ENCODE measurements at regions not wholly inside any gene's neighbourhood (a gene's known extent, or its start where the extent isn't known, plus 50 kb on each side); places are given as distances from the start of the nearest gene placed in this dataset.

DNA sequence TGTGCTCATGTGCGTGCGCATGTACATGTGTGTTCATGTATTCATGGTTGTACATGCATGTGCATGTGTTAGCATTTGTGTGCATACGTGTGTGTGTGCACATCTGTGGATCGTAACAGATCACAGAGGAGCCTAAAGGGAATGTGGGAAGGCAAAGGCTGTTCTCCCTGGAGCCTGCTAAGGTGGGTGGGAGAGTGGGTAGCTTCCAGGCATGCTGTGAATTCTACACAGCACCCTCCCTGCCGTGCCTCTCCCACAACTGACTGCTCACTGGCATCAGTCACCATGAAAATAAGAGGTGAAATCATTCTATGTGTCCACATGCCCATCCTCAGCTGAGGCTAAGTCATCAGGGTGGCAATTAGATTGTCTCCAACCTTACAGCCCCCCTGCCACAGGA, 600.9 kb downstream of the MID1IP1 start:
- CTCF ChIA-PET, result no interaction called here
- BruUV-seq (replicated peaks), result no TSS peak
- H3K27me3 Mint-ChIP-seq (ENCODE audit: unreplicated experiment), result peaks cover 54% of the 10 kb centered on the region
- intact Hi-C loops (cut with micrococcal nuclease; ENCODE audit: unreplicated experiment), result no loop called here
- no peaks in the 10 kb centered on the region for H3K4me1 Mint-ChIP-seq (ENCODE audit: low read depth, unreplicated experiment)
- no peak overlapping the region for H3K27ac Mint-ChIP-seq (ENCODE audit: unreplicated experiment)
- TF ChIP-seq, protein P1, sequence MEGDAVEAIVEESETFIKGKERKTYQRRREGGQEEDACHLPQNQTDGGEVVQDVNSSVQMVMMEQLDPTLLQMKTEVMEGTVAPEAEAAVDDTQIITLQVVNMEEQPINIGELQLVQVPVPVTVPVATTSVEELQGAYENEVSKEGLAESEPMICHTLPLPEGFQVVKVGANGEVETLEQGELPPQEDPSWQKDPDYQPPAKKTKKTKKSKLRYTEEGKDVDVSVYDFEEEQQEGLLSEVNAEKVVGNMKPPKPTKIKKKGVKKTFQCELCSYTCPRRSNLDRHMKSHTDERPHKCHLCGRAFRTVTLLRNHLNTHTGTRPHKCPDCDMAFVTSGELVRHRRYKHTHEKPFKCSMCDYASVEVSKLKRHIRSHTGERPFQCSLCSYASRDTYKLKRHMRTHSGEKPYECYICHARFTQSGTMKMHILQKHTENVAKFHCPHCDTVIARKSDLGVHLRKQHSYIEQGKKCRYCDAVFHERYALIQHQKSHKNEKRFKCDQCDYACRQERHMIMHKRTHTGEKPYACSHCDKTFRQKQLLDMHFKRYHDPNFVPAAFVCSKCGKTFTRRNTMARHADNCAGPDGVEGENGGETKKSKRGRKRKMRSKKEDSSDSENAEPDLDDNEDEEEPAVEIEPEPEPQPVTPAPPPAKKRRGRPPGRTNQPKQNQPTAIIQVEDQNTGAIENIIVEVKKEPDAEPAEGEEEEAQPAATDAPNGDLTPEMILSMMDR (IDR thresholded peaks at IDR 0.05; ENCODE audit: unreplicated experiment), result no peak
- no peak for DNase-seq
- no peaks in the 10 kb centered on the region for H3K36me3 Mint-ChIP-seq (ENCODE audit: insufficient read depth, unreplicated experiment)
- no peaks in the 10 kb centered on the region for H3K9me3 Mint-ChIP-seq (ENCODE audit: low read depth, unreplicated experiment)
- no peak overlapping the region for H3K4me3 Mint-ChIP-seq (ENCODE audit: low read depth, unreplicated experiment)

DNA sequence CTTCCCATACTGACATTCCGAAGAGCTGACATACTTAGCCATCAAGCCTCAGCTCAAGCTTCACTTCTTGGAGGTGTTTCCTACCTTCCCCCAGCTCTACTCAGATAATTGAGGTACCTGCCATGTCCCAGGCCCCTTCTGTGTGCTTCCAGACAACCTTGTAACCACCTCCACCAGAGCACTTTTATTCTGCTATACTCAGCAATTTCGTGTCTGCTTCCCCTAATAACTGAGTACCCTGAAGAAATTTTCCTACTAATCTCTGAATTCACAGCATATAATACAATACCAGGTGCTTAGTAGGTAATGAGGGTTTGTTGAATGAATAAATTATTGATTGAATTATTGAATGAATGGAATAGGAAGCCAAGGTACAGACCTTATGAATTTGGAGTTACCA, 605.5 kb downstream of the MID1IP1 start:
- no peak overlapping the region for H3K4me3 Mint-ChIP-seq (ENCODE audit: low read depth, unreplicated experiment)
- intact Hi-C loops (cut with micrococcal nuclease; ENCODE audit: unreplicated experiment), result no loop called here
- BruUV-seq (replicated peaks), result no TSS peak

DNA sequence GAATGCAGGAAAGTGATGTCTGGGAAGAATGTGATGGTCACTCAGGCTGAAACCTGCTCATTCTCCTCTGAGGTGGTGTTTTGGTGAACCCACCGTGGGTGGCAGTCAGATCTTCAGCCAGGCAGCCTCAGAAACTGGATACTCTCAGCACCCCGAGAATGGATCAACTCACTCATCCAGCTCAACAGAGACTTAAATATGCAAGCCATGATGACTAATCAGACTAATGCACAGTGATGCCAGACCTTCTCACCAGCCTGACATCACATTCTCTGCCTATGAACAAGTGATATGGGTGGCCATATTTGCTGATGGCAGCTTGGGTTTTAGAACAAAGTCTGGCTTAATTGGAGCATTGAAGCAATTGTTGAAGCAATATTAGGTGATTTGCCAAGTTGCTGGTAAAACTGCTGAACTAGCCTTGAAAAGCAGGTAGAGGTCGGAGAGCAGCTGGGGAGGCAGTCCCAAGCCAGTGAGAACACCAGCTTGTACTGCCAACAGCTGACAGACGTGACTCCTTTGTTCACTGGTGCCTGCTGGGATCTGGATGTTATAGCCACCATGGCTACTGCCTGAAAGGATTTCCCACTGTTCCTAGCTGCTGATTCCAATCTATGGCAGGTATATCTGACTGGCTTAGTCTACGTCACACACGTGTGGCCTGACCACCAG, 608.1 kb downstream of the MID1IP1 start:
- no peak for DNase-seq
- Mint-ChIP-seq H3K27ac (ENCODE audit: unreplicated experiment) (no peak overlapping the region), H3K4me1 (ENCODE audit: low read depth, unreplicated experiment) (no peaks in the 10 kb centered on the region), H3K4me3 (ENCODE audit: low read depth, unreplicated experiment) (no peak overlapping the region), H3K27me3 (ENCODE audit: unreplicated experiment) (peaks cover 58% of the 10 kb centered on the region), H3K9me3 (ENCODE audit: low read depth, unreplicated experiment) (no peaks in the 10 kb centered on the region), H3K36me3 (ENCODE audit: insufficient read depth, unreplicated experiment) (no peaks in the 10 kb centered on the region)
- CTCF ChIA-PET, result no interaction called here
- intact Hi-C loops (cut with micrococcal nuclease; ENCODE audit: unreplicated experiment), result no loop called here
- BruUV-seq (replicated peaks), result no TSS peak
- TF ChIP-seq, protein P1 (IDR thresholded peaks at IDR 0.05; ENCODE audit: unreplicated experiment), result no peak

More for the DNA sequence above, 605.5 kb downstream of the MID1IP1 start:
- Mint-ChIP-seq H3K9me3 (ENCODE audit: low read depth, unreplicated experiment) (no peaks in the 10 kb centered on the region), H3K27me3 (ENCODE audit: unreplicated experiment) (peaks cover 32% of the 10 kb centered on the region), H3K27ac (ENCODE audit: unreplicated experiment) (no peak overlapping the region), H3K36me3 (ENCODE audit: insufficient read depth, unreplicated experiment) (no peaks in the 10 kb centered on the region), H3K4me1 (ENCODE audit: low read depth, unreplicated experiment) (no peaks in the 10 kb centered on the region)
- no peak for DNase-seq
- TF ChIP-seq, protein P1 (IDR thresholded peaks at IDR 0.05; ENCODE audit: unreplicated experiment), result no peak
- CTCF ChIA-PET, result no interaction called here

DNA sequence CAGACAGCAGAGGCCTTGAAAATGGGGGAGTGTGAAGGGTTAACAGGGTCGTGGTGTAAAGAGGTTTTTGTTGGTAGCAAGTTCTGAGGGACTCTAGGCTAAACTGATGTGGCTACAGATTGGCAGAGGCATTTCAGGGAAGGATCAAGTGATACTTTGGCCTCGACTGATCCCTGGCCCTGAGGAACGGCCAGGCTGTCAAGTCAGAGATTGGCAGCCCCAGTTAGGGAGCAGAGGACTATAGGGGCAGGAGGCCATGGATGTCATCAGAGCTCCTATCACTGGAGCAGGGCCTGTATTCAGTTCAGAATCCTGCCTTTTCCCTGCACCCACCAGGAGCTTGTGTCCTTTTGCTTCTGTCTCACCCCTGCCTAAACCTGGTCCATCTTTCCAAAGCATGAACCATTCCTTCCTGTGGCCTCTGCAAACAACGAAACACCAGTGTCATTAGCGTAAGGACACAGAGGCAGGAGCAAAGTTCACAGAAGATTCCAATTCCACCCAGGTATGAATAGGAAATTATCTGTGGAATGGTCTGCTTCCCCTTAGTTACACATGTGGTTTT, 613.1 kb downstream of the MID1IP1 start:
- TF ChIP-seq, protein P1 (IDR thresholded peaks at IDR 0.05; ENCODE audit: unreplicated experiment), result no peak
- no peak overlapping the region for H3K4me3 Mint-ChIP-seq (ENCODE audit: low read depth, unreplicated experiment)
- no peaks in the 10 kb centered on the region for H3K4me1 Mint-ChIP-seq (ENCODE audit: low read depth, unreplicated experiment)
- no peaks in the 10 kb centered on the region for H3K9me3 Mint-ChIP-seq (ENCODE audit: low read depth, unreplicated experiment)
- H3K27me3 Mint-ChIP-seq (ENCODE audit: unreplicated experiment), result peaks cover 61% of the 10 kb centered on the region
- H3K27ac Mint-ChIP-seq (ENCODE audit: unreplicated experiment), result no peak overlapping the region
- no TSS peak for BruUV-seq (replicated peaks)
- CTCF ChIA-PET, result no interaction called here
- DNase-seq, result no peak
- intact Hi-C loops (cut with micrococcal nuclease; ENCODE audit: unreplicated experiment), result no loop called here
- no peaks in the 10 kb centered on the region for H3K36me3 Mint-ChIP-seq (ENCODE audit: insufficient read depth, unreplicated experiment)

All from Calu3 (cell line).